ENCODE measurements at regions not wholly inside any gene's neighbourhood (a gene's known extent, or its start where the extent isn't known, plus 50 kb on each side); places are given as distances from the start of the nearest gene placed in this dataset.

GRCh38 chr13:64041296-64041695, 2625.6 kb upstream of the PCDH20 start:
- no peak overlapping the region for H3K4me3 ChIP-seq (ENCODE audit: low read depth in 1 of 3, low read length in 3 of 3)
- FAIRE-seq (no peak), DNase-seq (no peak)
- no peaks in the 10 kb centered on the region for H3K4me1 ChIP-seq (ENCODE audit: control insufficient read depth in 3 of 3, insufficient read depth in 2 of 3, low read depth in 1 of 3, low read length in 2 of 3)
- H3K27ac ChIP-seq (ENCODE audit: low read depth in 1 of 3, low read length in 2 of 3) = no peak overlapping the region
- WGBS, 3 donors = 70 to 77% (median 71%) methylated on average over 2 of the region's 2 CpGs
- no peaks in the 10 kb centered on the region for H3K9me3 ChIP-seq (ENCODE audit: control insufficient read depth in 2 of 2, insufficient read depth in 1 of 2, low read depth in 1 of 2, low read length in 1 of 2)
- H3K36me3 ChIP-seq (ENCODE audit: control insufficient read depth in 3 of 3, insufficient read depth in 2 of 3, low read depth in 1 of 3, low read length in 3 of 3) = no peaks in the 10 kb centered on the region
- H3K27me3 ChIP-seq (ENCODE audit: control insufficient read depth in 3 of 3, insufficient read depth in 3 of 3, low read length in 3 of 3) = no peaks in the 10 kb centered on the region

GRCh38 chr13:64033921-64034320, 2618.3 kb upstream of the PCDH20 start:
- Histone ChIP-seq H3K9me3 (ENCODE audit: control insufficient read depth in 2 of 2, insufficient read depth in 1 of 2, low read depth in 1 of 2, low read length in 1 of 2) (no peaks in the 10 kb centered on the region), H3K27ac (ENCODE audit: low read depth in 1 of 3, low read length in 2 of 3) (no peak overlapping the region), H3K4me3 (ENCODE audit: low read depth in 1 of 3, low read length in 3 of 3) (no peak overlapping the region), H3K4me1 (ENCODE audit: control insufficient read depth in 3 of 3, insufficient read depth in 2 of 3, low read depth in 1 of 3, low read length in 2 of 3) (no peaks in the 10 kb centered on the region), H3K36me3 (ENCODE audit: control insufficient read depth in 3 of 3, insufficient read depth in 2 of 3, low read depth in 1 of 3, low read length in 3 of 3) (no peaks in the 10 kb centered on the region), H3K27me3 (ENCODE audit: control insufficient read depth in 3 of 3, insufficient read depth in 3 of 3, low read length in 3 of 3) (no peaks in the 10 kb centered on the region)
- FAIRE-seq = no peak
- DNase-seq = no peak
- WGBS, 3 donors = 51 to 67% (median 63%) methylated on average over 1 of the region's 1 CpG

GRCh38 chr13:64029343-64030093, 2613.9 kb upstream of the PCDH20 start:
- no peak for FAIRE-seq
- Histone ChIP-seq H3K36me3 (ENCODE audit: control insufficient read depth in 3 of 3, insufficient read depth in 2 of 3, low read depth in 1 of 3, low read length in 3 of 3) (no peaks in the 10 kb centered on the region), H3K27me3 (ENCODE audit: control insufficient read depth in 3 of 3, insufficient read depth in 3 of 3, low read length in 3 of 3) (no peaks in the 10 kb centered on the region), H3K4me3 (ENCODE audit: low read depth in 1 of 3, low read length in 3 of 3) (no peak overlapping the region), H3K27ac (ENCODE audit: low read depth in 1 of 3, low read length in 2 of 3) (no peak overlapping the region), H3K9me3 (ENCODE audit: control insufficient read depth in 2 of 2, insufficient read depth in 1 of 2, low read depth in 1 of 2, low read length in 1 of 2) (peaks cover 0 to 2% of the 10 kb centered on the region in 2 donors), H3K4me1 (ENCODE audit: control insufficient read depth in 3 of 3, insufficient read depth in 2 of 3, low read depth in 1 of 3, low read length in 2 of 3) (no peaks in the 10 kb centered on the region)
- 80 to 86% (median 80%) methylated on average over 19 of the region's 19 CpGs for WGBS, 3 donors
- no peak for DNase-seq

GRCh38 chr13:64028551-64028950, 2612.9 kb upstream of the PCDH20 start:
- Histone ChIP-seq H3K4me3 (ENCODE audit: low read depth in 1 of 3, low read length in 3 of 3) (no peak overlapping the region), H3K9me3 (ENCODE audit: control insufficient read depth in 2 of 2, insufficient read depth in 1 of 2, low read depth in 1 of 2, low read length in 1 of 2) (peaks cover 0 to 2% of the 10 kb centered on the region in 2 donors), H3K27ac (ENCODE audit: low read depth in 1 of 3, low read length in 2 of 3) (no peak overlapping the region), H3K4me1 (ENCODE audit: control insufficient read depth in 3 of 3, insufficient read depth in 2 of 3, low read depth in 1 of 3, low read length in 2 of 3) (no peaks in the 10 kb centered on the region), H3K27me3 (ENCODE audit: control insufficient read depth in 3 of 3, insufficient read depth in 3 of 3, low read length in 3 of 3) (no peaks in the 10 kb centered on the region), H3K36me3 (ENCODE audit: control insufficient read depth in 3 of 3, insufficient read depth in 2 of 3, low read depth in 1 of 3, low read length in 3 of 3) (no peaks in the 10 kb centered on the region)
- DNase-seq = no peak
- FAIRE-seq = no peak

- FAIRE-seq (no peak), DNase-seq (no peak)
- H3K27me3 ChIP-seq (ENCODE audit: control insufficient read depth in 3 of 3, insufficient read depth in 3 of 3, low read length in 3 of 3) = no peaks in the 10 kb centered on the region
Observed at GRCh38 chr13:64020126-64020525, 2604.5 kb upstream of the PCDH20 start.

GRCh38 chr13:64007339-64007738, 2591.7 kb upstream of the PCDH20 start:
- Histone ChIP-seq H3K9me3 (ENCODE audit: control insufficient read depth in 2 of 2, insufficient read depth in 1 of 2, low read depth in 1 of 2, low read length in 1 of 2) (no peaks in the 10 kb centered on the region), H3K36me3 (ENCODE audit: control insufficient read depth in 3 of 3, insufficient read depth in 2 of 3, low read depth in 1 of 3, low read length in 3 of 3) (no peaks in the 10 kb centered on the region), H3K27ac (ENCODE audit: low read depth in 1 of 3, low read length in 2 of 3) (no peak overlapping the region), H3K27me3 (ENCODE audit: control insufficient read depth in 3 of 3, insufficient read depth in 3 of 3, low read length in 3 of 3) (no peaks in the 10 kb centered on the region), H3K4me1 (ENCODE audit: control insufficient read depth in 3 of 3, insufficient read depth in 2 of 3, low read depth in 1 of 3, low read length in 2 of 3) (no peaks in the 10 kb centered on the region), H3K4me3 (ENCODE audit: low read depth in 1 of 3, low read length in 3 of 3) (no peak overlapping the region)
- no peak for FAIRE-seq
- 18 to 66% (median 34%) methylated on average over 1 of the region's 1 CpG for WGBS, 3 donors
- no peak for DNase-seq

More at GRCh38 chr13:64020126-64020525, 2604.5 kb upstream of the PCDH20 start:
- 45 to 73% (median 56%) methylated on average over 2 of the region's 2 CpGs for WGBS, 3 donors
- Histone ChIP-seq H3K36me3 (ENCODE audit: control insufficient read depth in 3 of 3, insufficient read depth in 2 of 3, low read depth in 1 of 3, low read length in 3 of 3) (no peaks in the 10 kb centered on the region), H3K4me1 (ENCODE audit: control insufficient read depth in 3 of 3, insufficient read depth in 2 of 3, low read depth in 1 of 3, low read length in 2 of 3) (no peaks in the 10 kb centered on the region), H3K9me3 (ENCODE audit: control insufficient read depth in 2 of 2, insufficient read depth in 1 of 2, low read depth in 1 of 2, low read length in 1 of 2) (peaks cover 0 to 1% of the 10 kb centered on the region in 2 donors), H3K4me3 (ENCODE audit: low read depth in 1 of 3, low read length in 3 of 3) (no peak overlapping the region), H3K27ac (ENCODE audit: low read depth in 1 of 3, low read length in 2 of 3) (no peak overlapping the region)

GRCh38 chr13:64000321-64000720, 2584.7 kb upstream of the PCDH20 start:
- no peak for FAIRE-seq
- Histone ChIP-seq H3K27ac (ENCODE audit: low read depth in 1 of 3, low read length in 2 of 3) (no peak overlapping the region), H3K36me3 (ENCODE audit: control insufficient read depth in 3 of 3, insufficient read depth in 2 of 3, low read depth in 1 of 3, low read length in 3 of 3) (no peaks in the 10 kb centered on the region), H3K4me1 (ENCODE audit: control insufficient read depth in 3 of 3, insufficient read depth in 2 of 3, low read depth in 1 of 3, low read length in 2 of 3) (no peaks in the 10 kb centered on the region), H3K9me3 (ENCODE audit: control insufficient read depth in 2 of 2, insufficient read depth in 1 of 2, low read depth in 1 of 2, low read length in 1 of 2) (no peaks in the 10 kb centered on the region), H3K4me3 (ENCODE audit: low read depth in 1 of 3, low read length in 3 of 3) (no peak overlapping the region), H3K27me3 (ENCODE audit: control insufficient read depth in 3 of 3, insufficient read depth in 3 of 3, low read length in 3 of 3) (no peaks in the 10 kb centered on the region)
- no peak for DNase-seq
- WGBS, 3 donors = 64 to 68% (median 68%) methylated on average over 4 of the region's 4 CpGs

- no peaks in the 10 kb centered on the region for H3K4me1 ChIP-seq (ENCODE audit: control insufficient read depth in 3 of 3, insufficient read depth in 2 of 3, low read depth in 1 of 3, low read length in 2 of 3)
- FAIRE-seq = no peak
- 86 to 91% (median 89%) methylated on average over 3 of the region's 3 CpGs for WGBS, 3 donors
- H3K4me3 ChIP-seq (ENCODE audit: low read depth in 1 of 3, low read length in 3 of 3) = no peak overlapping the region
- H3K9me3 ChIP-seq (ENCODE audit: control insufficient read depth in 2 of 2, insufficient read depth in 1 of 2, low read depth in 1 of 2, low read length in 1 of 2) = no peaks in the 10 kb centered on the region
- H3K27ac ChIP-seq (ENCODE audit: low read depth in 1 of 3, low read length in 2 of 3) = no peak overlapping the region
- H3K27me3 ChIP-seq (ENCODE audit: control insufficient read depth in 3 of 3, insufficient read depth in 3 of 3, low read length in 3 of 3) = no peaks in the 10 kb centered on the region
- DNase-seq = no peak
- H3K36me3 ChIP-seq (ENCODE audit: control insufficient read depth in 3 of 3, insufficient read depth in 2 of 3, low read depth in 1 of 3, low read length in 3 of 3) = no peaks in the 10 kb centered on the region
Observed at GRCh38 chr13:63999614-64000305, 2584.1 kb upstream of the PCDH20 start.
